Neural progenitor cell (in vitro differentiated cells): ENCODE measurements at regions not wholly inside any gene's neighbourhood (a gene's known extent, or its start where the extent isn't known, plus 50 kb on each side); places are given as distances from the start of the nearest gene placed in this dataset.

Source experiments
- EZH2 ChIP-seq: fragments of 200-600 bp; sonication (generic); IDR thresholded peaks from 2 replicates; pipeline ENCODE4 v1.6.1; 2017; ENCODE audit warnings: antibody characterized with exemption, mild to moderate bottlenecking, moderate library complexity
- EZH2phosphoT487 ChIP-seq: fragments of 200-600 bp; sonication (generic); IDR thresholded peaks from 2 replicates; pipeline ENCODE4 v1.6.1; 2017; ENCODE audit warnings: antibody characterized with exemption
- TF ChIP-seq, protein P1 (sequence below): fragments of 200-600 bp; sonication (generic); IDR thresholded peaks from 2 replicates; pipeline ENCODE4 v1.5.1; 2017; ENCODE audit warnings: antibody characterized with exemption, mild to moderate bottlenecking

GRCh38 chr11:41720761-41721160, 261.3 kb upstream of the LRRC4C start:
- TF ChIP-seq, protein P1, sequence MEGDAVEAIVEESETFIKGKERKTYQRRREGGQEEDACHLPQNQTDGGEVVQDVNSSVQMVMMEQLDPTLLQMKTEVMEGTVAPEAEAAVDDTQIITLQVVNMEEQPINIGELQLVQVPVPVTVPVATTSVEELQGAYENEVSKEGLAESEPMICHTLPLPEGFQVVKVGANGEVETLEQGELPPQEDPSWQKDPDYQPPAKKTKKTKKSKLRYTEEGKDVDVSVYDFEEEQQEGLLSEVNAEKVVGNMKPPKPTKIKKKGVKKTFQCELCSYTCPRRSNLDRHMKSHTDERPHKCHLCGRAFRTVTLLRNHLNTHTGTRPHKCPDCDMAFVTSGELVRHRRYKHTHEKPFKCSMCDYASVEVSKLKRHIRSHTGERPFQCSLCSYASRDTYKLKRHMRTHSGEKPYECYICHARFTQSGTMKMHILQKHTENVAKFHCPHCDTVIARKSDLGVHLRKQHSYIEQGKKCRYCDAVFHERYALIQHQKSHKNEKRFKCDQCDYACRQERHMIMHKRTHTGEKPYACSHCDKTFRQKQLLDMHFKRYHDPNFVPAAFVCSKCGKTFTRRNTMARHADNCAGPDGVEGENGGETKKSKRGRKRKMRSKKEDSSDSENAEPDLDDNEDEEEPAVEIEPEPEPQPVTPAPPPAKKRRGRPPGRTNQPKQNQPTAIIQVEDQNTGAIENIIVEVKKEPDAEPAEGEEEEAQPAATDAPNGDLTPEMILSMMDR: no peak
- peak; percentile 67 for TF ChIP-seq EZH2phosphoT487
- TF ChIP-seq EZH2: no peak
